Skeletal muscle tissue (tissue), 3 donors: ENCODE measurements at regions not wholly inside any gene's neighbourhood (a gene's known extent, or its start where the extent isn't known, plus 50 kb on each side); places are given as distances from the start of the nearest gene placed in this dataset.

Source experiments
- H3K27ac ChIP-seq: one replicate; pipeline ENCODE4 v1.7.0; 2013; ENCODE audit warnings: mild to moderate bottlenecking, low read depth, low read length, inconsistent platforms
- H3K27me3 ChIP-seq, 3 donors: one replicate each; pipeline ENCODE4 v1.7.0; 2013; ENCODE audit warnings: low read length in 3 of 3; ENCODE audit not compliant: control insufficient read depth in 3 of 3, insufficient read depth in 3 of 3
- H3K36me3 ChIP-seq, 3 donors: one replicate each; pipeline ENCODE4 v1.7.0; 2013; ENCODE audit warnings: low read length in 3 of 3; ENCODE audit not compliant: control insufficient read depth in 3 of 3, insufficient read depth in 3 of 3
- H3K4me1 ChIP-seq, 3 donors: one replicate each; pipeline ENCODE4 v1.7.0; 2013; ENCODE audit warnings: low read length in 3 of 3, mild to moderate bottlenecking in 3 of 3; ENCODE audit not compliant: control insufficient read depth in 3 of 3, insufficient read depth in 3 of 3
- H3K4me3 ChIP-seq, 3 donors: one replicate each; pipeline ENCODE4 v1.7.0; 2013; ENCODE audit warnings: low read length in 3 of 3
- H3K9ac ChIP-seq, 3 donors: one replicate each; pipeline ENCODE4 v1.7.0; 2013; ENCODE audit warnings: low read length in 3 of 3, mild to moderate bottlenecking in 3 of 3, moderate library complexity in 2 of 3, low read depth in 1 of 3
- H3K9me3 ChIP-seq, 3 donors: one replicate each; pipeline ENCODE4 v1.7.0; 2013; ENCODE audit warnings: low read length in 3 of 3; ENCODE audit not compliant: control insufficient read depth in 3 of 3
- donor health status: Osteomylitis.

DNA sequence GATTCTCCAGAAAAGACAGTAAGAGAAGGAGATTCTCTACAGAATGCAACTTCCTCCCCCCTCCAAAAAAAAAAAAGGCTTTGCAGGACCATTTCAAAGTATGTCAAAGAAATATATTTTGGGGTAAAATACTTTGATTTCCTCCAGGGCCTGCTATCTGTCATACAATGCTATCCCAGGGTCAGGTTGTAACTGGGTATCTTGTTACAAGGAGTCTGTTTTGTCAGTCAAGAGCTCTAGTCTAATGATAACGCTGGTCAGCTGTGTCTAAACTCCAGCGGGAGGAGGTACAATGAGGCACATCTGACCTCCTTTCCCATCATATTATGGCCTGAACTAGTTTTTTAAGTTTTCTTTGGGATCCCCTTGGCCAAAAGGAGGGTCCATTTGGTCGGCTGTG lies 408.4 kb upstream of the CDH5 start:
- Histone ChIP-seq H3K9ac (no peak overlapping the region), H3K4me3 (no peak overlapping the region), H3K27ac (no peak overlapping the region), H3K36me3 (no peaks in the 10 kb centered on the region), H3K4me1 (no peaks in the 10 kb centered on the region), H3K9me3 (no peaks in the 10 kb centered on the region), H3K27me3 (no peaks in the 10 kb centered on the region)

DNA sequence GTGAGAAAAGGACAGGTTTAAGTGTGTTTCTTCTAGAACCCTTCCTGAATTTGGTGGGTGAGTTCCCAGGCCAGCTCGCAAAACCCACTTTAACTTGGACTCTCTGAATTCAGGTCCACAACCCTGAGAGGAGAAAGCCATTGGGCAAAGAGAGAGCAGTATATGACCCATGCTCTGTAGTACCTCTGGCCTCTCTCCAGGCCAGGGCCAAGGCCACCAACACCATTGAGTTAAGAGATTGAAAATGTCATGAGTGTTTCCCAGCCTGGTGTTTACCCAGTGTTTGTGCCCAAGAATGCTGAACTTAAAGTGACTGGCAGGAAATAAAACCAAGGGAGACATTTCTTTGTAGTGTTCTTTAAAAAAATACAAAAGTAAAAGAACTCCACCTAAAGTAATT lies 410.4 kb upstream of the CDH5 start:
- Histone ChIP-seq H3K9ac (no peak overlapping the region), H3K9me3 (no peaks in the 10 kb centered on the region), H3K4me3 (no peak overlapping the region), H3K4me1 (no peaks in the 10 kb centered on the region), H3K27ac (no peak overlapping the region), H3K36me3 (no peaks in the 10 kb centered on the region), H3K27me3 (no peaks in the 10 kb centered on the region)

DNA sequence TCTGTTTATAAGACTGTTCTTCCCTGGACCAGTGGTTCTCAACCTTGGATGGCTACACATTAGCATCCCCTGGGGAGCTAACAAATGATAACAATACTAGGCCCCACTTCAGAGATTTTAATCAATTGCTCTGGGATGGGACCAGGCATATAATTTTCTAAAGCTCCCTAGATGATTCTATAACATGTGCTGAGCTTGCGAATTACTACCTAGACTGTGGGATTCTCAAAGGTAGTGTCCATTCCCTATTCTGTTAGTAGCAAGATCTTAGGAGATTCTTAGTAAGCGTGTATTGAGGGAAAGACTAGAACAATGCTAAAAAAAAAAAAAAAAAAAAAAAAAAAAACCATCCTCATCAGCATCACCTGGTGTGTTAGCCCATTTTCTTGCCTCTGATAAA lies 412.0 kb upstream of the CDH5 start:
- Histone ChIP-seq H3K4me1 (no peaks in the 10 kb centered on the region), H3K4me3 (no peak overlapping the region), H3K27ac (no peak overlapping the region), H3K36me3 (no peaks in the 10 kb centered on the region), H3K9ac (no peak overlapping the region), H3K27me3 (no peaks in the 10 kb centered on the region), H3K9me3 (no peaks in the 10 kb centered on the region)

DNA sequence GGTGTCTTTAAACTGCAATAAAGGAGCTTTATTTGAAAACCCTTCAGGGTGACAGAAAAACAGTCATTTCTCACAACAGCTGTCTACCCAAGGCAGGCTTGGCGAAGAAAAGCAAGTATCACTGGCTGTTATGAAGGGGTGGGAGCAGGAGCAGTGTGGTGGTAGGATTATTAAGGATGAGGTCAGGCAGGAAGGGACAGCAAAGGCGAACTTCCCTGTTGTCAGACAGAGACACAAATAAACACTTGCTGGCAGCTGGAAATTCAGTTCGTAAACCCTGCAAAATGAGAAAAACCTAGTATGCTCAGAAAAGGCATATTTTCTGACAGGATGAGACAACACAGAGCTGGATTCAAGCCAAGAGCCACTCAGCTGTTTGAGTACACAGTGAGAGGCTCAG lies 416.3 kb upstream of the CDH5 start:
- no peak overlapping the region for H3K4me3 ChIP-seq
- no peak overlapping the region for H3K27ac ChIP-seq
- no peaks in the 10 kb centered on the region for H3K36me3 ChIP-seq
- H3K4me1 ChIP-seq, result no peaks in the 10 kb centered on the region
- no peaks in the 10 kb centered on the region for H3K27me3 ChIP-seq
- H3K9ac ChIP-seq, result no peak overlapping the region
- H3K9me3 ChIP-seq, result no peaks in the 10 kb centered on the region

DNA sequence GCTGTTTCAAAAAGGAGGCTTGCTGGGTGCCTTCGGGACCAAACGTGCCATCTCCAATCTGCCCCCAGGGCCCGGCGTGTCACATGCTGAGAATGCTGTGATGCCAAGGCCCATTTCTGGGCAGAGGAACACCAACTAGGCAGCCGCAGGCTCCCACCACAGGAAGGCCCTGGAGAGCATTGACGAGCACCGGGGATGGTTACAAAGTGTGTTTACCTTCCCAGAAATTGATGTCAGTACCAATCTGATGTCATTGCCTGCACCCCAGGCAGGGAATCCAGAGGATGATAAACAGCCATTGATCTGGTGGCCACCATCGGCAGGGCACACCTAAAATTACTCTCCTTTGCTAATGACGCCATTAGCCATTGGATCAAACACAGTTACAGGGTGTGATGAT lies 418.1 kb upstream of the CDH5 start:
- no peaks in the 10 kb centered on the region for H3K36me3 ChIP-seq

DNA sequence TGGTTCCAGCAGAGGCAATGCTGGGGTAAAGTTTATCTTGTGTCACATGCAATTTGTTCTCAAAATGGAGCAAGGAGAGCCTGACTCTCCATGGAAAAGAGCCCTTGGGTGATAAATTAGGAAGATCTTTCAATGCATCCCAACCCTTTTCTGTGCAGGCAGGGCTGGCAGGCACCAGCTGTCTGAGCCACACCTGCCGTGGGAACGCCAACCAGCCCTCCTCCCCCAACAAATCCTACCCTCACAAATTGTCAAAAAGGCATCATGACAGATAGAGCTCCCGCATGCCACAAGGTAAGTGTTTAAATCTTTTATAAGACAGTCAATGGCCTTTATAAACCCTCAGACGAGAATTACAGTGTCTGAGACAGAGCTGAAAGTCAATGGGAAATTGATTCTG lies 418.5 kb upstream of the CDH5 start:
- Histone ChIP-seq H3K9ac (no peak overlapping the region), H3K4me1 (no peaks in the 10 kb centered on the region), H3K4me3 (no peak overlapping the region), H3K27me3 (no peaks in the 10 kb centered on the region), H3K9me3 (no peaks in the 10 kb centered on the region), H3K27ac (no peak overlapping the region), H3K36me3 (no peaks in the 10 kb centered on the region)

More for the DNA sequence above, 418.1 kb upstream of the CDH5 start:
- H3K4me1 ChIP-seq, result no peaks in the 10 kb centered on the region
- H3K9ac ChIP-seq, result no peak overlapping the region
- H3K27me3 ChIP-seq, result no peaks in the 10 kb centered on the region
- no peak overlapping the region for H3K4me3 ChIP-seq
- no peaks in the 10 kb centered on the region for H3K9me3 ChIP-seq
- H3K27ac ChIP-seq, result no peak overlapping the region

DNA sequence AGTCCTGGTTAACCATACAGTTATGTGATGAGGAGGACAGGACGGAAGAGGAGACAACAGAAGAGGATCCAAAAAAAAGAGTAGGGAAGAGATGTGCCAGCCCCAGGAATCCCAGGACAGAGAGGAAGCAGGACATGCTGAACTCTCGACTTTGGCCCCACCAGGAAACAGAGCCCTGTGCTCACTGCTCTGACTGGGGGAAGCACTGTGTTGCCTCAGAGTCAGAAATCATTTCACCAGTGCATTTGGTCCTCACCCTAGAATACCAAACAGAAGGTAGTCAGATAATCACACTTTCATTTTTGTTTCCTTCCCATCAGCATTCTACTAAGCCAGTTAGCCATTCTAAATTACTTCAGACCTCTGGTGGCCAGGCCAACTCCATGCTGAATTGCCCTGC lies 421.0 kb upstream of the CDH5 start:
- Histone ChIP-seq H3K4me3 (no peak overlapping the region), H3K27ac (no peak overlapping the region), H3K36me3 (no peaks in the 10 kb centered on the region)

DNA sequence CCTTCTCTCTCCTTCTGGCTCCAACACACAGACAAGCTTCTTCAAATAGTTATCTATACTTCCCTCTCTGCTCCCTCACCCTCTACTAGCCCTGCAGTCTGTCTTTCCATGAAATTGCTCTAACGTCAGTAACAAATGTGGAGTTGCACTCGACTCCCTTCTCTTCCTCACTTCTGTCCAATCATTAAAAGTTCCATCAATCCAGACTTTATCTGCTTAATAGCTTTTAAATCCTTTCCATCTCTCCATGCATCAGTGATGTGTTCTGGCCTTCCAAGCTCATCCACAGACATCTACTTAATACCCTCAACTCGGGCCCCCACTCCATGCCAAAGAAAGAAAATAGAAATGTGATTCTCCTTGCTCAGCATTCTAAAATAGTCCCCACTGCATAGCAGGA lies 422.1 kb upstream of the CDH5 start:
- no peaks in the 10 kb centered on the region for H3K36me3 ChIP-seq
- H3K27me3 ChIP-seq, result no peaks in the 10 kb centered on the region
- no peaks in the 10 kb centered on the region for H3K9me3 ChIP-seq
- no peak overlapping the region for H3K9ac ChIP-seq
- no peak overlapping the region for H3K4me3 ChIP-seq
- H3K4me1 ChIP-seq, result no peaks in the 10 kb centered on the region
- no peak overlapping the region for H3K27ac ChIP-seq

More for the DNA sequence above, 421.0 kb upstream of the CDH5 start:
- Histone ChIP-seq H3K9ac (no peak overlapping the region), H3K27me3 (no peaks in the 10 kb centered on the region), H3K9me3 (no peaks in the 10 kb centered on the region), H3K4me1 (no peaks in the 10 kb centered on the region)

DNA sequence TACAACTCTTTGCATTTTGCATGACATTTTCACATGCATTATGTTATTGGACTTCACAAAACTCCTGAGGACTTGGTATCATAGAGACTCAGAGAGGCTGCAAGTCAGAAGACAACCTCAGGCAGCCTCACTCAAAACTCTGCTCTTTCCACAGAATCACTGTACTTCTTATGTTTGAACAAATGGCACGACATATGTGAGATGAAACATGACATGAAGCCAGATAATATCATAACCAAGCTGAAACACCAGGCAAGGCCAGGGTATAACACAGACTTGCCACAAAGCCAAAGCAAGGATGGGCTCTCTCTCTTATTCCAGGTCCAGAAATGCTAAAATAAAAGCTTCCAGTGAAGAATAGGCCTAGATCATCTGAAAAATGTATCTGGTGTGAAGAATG lies 425.8 kb upstream of the CDH5 start:
- H3K27ac ChIP-seq, result no peak overlapping the region
- H3K9ac ChIP-seq, result no peak overlapping the region
- no peaks in the 10 kb centered on the region for H3K9me3 ChIP-seq
- no peaks in the 10 kb centered on the region for H3K36me3 ChIP-seq
- no peak overlapping the region for H3K4me3 ChIP-seq
- no peaks in the 10 kb centered on the region for H3K4me1 ChIP-seq
- H3K27me3 ChIP-seq, result no peaks in the 10 kb centered on the region

DNA sequence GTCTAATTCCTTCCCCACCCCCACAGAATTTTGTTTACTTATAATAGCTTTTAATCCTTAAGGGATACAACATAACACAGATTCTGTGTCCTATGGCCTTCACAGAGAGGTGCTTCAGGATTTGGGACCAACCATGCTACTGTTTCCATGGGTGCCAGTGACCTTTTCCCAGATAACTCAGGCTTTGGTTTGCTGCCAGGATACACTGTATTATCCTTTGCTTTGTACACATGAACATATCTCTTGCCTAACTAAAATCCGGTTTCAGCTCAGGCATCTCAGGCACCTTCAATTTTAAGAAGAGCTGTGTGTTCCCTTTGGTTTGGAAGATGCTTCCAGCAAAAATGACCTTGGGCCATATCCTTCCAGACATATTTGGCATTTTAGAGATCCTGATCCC lies 428.4 kb upstream of the CDH5 start:
- Histone ChIP-seq H3K27me3 (no peaks in the 10 kb centered on the region), H3K27ac (no peak overlapping the region), H3K9me3 (no peaks in the 10 kb centered on the region), H3K4me3 (no peak overlapping the region), H3K36me3 (no peaks in the 10 kb centered on the region), H3K9ac (no peak overlapping the region), H3K4me1 (no peaks in the 10 kb centered on the region)

DNA sequence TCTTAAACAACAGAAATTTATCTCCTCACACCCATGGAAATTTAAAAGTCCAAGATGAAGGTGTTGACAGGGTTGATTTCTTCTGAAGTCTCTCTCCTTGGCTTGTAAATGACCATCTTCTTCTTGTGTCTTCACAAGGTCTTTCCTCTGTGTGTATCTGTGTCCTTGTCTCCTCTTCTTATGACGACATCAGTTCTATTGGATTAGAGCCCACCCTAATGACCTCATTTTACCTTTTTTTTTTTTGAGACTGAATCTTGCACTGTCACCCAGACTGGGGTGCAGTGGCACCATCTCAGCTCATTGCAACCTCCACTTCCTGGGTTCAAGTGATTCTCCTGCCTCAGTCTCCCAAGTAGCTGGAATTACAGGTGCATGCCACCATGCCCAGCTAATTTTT lies 429.0 kb upstream of the CDH5 start:
- H3K4me1 ChIP-seq, result no peaks in the 10 kb centered on the region
- no peaks in the 10 kb centered on the region for H3K9me3 ChIP-seq
- H3K27me3 ChIP-seq, result no peaks in the 10 kb centered on the region
- no peak overlapping the region for H3K9ac ChIP-seq
- H3K36me3 ChIP-seq, result no peaks in the 10 kb centered on the region
- no peak overlapping the region for H3K27ac ChIP-seq
- H3K4me3 ChIP-seq, result no peak overlapping the region
